Neural cell (in vitro differentiated cells): ENCODE measurements at regions not wholly inside any gene's neighbourhood (a gene's known extent, or its start where the extent isn't known, plus 50 kb on each side); places are given as distances from the start of the nearest gene placed in this dataset.

Source experiments
- H2AFZ ChIP-seq: fragments of 200-600, 300-800 bp; sonication (generic), shearing (Covaris generic); 2 replicates; pipeline ENCODE4 v1.6.0; 2014; ENCODE audit warnings: low read depth, mild to moderate bottlenecking, antibody characterized with exemption, low read length, moderate library complexity
- H3F3A ChIP-seq: fragments of 200-600 bp; shearing (Covaris generic); 2 replicates; pipeline ENCODE4 v1.6.1; 2016; ENCODE audit warnings: mild to moderate bottlenecking, moderate library complexity, mixed read lengths, antibody characterized with exemption, low read length; ENCODE audit not compliant: insufficient read depth, poor library complexity, severe bottlenecking
- H3K27ac ChIP-seq: fragments of 200-600, 300-800 bp; sonication (generic), shearing (Covaris generic); 2 replicates; pipeline ENCODE4 v1.5.1; 2014; ENCODE audit warnings: mild to moderate bottlenecking, low read length, moderate library complexity
- H3K27me3 ChIP-seq: fragments of 300-800, 200-600 bp; sonication (generic), shearing (Covaris generic); 2 replicates; pipeline ENCODE4 v1.6.0; 2014; ENCODE audit warnings: mild to moderate bottlenecking, low read depth, low read length, moderate library complexity; ENCODE audit not compliant: insufficient read depth
- H3K36me3 ChIP-seq: fragments of 300-800, 200-600 bp; sonication (generic), shearing (Covaris generic); 2 replicates; pipeline ENCODE4 v1.5.1; 2014; ENCODE audit warnings: mild to moderate bottlenecking, antibody characterized with exemption, low read length, moderate library complexity; ENCODE audit not compliant: insufficient read depth
- H3K4me2 ChIP-seq: fragments of 300-800, 200-600 bp; sonication (generic), shearing (Covaris generic); 2 replicates; pipeline ENCODE4 v1.6.0; 2014; ENCODE audit warnings: mild to moderate bottlenecking, low read length
- H3K4me3 ChIP-seq: fragments of 300-800, 200-600 bp; sonication (generic), shearing (Covaris generic); 2 replicates; pipeline ENCODE4 v1.5.1; 2014; ENCODE audit warnings: mild to moderate bottlenecking, low read length, moderate library complexity
- H3K79me2 ChIP-seq: fragments of 200-600 bp; shearing (Covaris generic); replicated peaks from 2 replicates; pipeline ENCODE4 v1.6.0; 2014; ENCODE audit warnings: mild to moderate bottlenecking, low read length, moderate library complexity; ENCODE audit not compliant: insufficient read depth
- H3K9ac ChIP-seq: fragments of 300-800, 200-600 bp; sonication (generic), shearing (Covaris generic); 2 replicates; pipeline ENCODE4 v1.6.1; 2016; ENCODE audit warnings: mild to moderate bottlenecking, low read length, mixed read lengths
- H3K9me2 ChIP-seq: fragments of 200-600 bp; shearing (Covaris generic); 2 replicates; pipeline ENCODE4 v1.6.1; 2016; ENCODE audit warnings: mild to moderate bottlenecking, low read length, mixed read lengths; ENCODE audit not compliant: insufficient read depth
- H3K9me3 ChIP-seq: fragments of 200-600, 300-800 bp; sonication (generic), shearing (Covaris generic); 2 replicates; pipeline ENCODE4 v1.6.1; 2016; ENCODE audit warnings: mild to moderate bottlenecking, mixed run types, low read length, moderate library complexity, mixed read lengths
- H4K20me1 ChIP-seq: fragments of 200-600 bp; shearing (Covaris generic); 2 replicates; pipeline ENCODE4 v1.6.1; 2016; ENCODE audit warnings: mild to moderate bottlenecking, mixed run types; ENCODE audit not compliant: insufficient read depth
- EP300 ChIP-seq: fragments of 450-650 bp; conservative IDR thresholded peaks from 2 replicates; pipeline ENCODE4 v1.6.1; 2014; ENCODE audit warnings: antibody characterized with exemption, mild to moderate bottlenecking, moderate library complexity; ENCODE audit not compliant: poor library complexity, severe bottlenecking
- EZH2 ChIP-seq: fragments of 200-600, 300-800 bp; shearing (Covaris generic), sonication (generic); IDR thresholded peaks from 2 replicates; pipeline ENCODE4 v1.6.1; 2014; ENCODE audit warnings: antibody characterized with exemption, low read length, borderline replicate concordance, mild to moderate bottlenecking; ENCODE audit not compliant: insufficient read depth, poor library complexity, severe bottlenecking
- MXI1 ChIP-seq: fragments of 450-650 bp; conservative IDR thresholded peaks from 2 replicates; pipeline ENCODE4 v1.6.1; 2014; ENCODE audit warnings: antibody characterized with exemption, mild to moderate bottlenecking; ENCODE audit not compliant: poor library complexity, severe bottlenecking
- POLR2AphosphoS5 ChIP-seq: IDR thresholded peaks from 2 replicates; pipeline ENCODE4 v1.6.1; 2012
- RAD21 ChIP-seq: fragments of 450-650 bp; conservative IDR thresholded peaks from 2 replicates; pipeline ENCODE4 v1.6.1; 2014; ENCODE audit warnings: antibody characterized with exemption, mild to moderate bottlenecking, moderate library complexity
- SMC3 ChIP-seq: fragments of 450-650 bp; conservative IDR thresholded peaks from 2 replicates; pipeline ENCODE4 v1.6.1; 2014; ENCODE audit warnings: antibody characterized with exemption, mild to moderate bottlenecking, moderate library complexity; ENCODE audit not compliant: poor library complexity
- TAF1 ChIP-seq: IDR thresholded peaks from 2 replicates; pipeline ENCODE4 v1.6.1; 2012; ENCODE audit warnings: low read depth
- TF ChIP-seq, protein P1 (sequence below): IDR thresholded peaks from 2 replicates; pipeline ENCODE4 v1.6.1; 2012; ENCODE audit warnings: borderline replicate concordance
- TF ChIP-seq, protein P2 (sequence below): fragments of 450-650 bp; IDR thresholded peaks from 2 replicates; pipeline ENCODE4 v1.5.1; 2014; ENCODE audit warnings: antibody characterized with exemption, mild to moderate bottlenecking, moderate library complexity; ENCODE audit not compliant: poor library complexity, severe bottlenecking

DNA sequence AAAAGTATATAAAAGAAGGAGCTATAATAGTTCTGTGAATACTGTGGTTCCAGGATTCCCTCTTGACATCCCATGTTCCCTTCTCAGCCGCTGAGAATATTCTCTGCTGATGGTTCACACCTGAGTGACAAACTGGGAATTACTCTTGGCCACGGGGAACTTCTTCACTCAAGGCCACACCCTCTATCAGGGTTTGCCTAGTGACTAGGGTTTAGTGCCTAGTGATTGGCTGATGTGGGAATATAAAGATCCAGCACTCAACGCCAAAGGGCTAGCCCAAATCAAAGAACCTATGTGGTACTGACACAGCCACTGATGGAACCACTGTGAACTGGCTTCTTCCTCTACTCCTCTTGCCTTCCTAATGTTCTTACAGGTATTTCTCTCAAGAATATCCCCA, 248.4 kb downstream of the ASCL1 start (continued):
- TF ChIP-seq, protein P1, sequence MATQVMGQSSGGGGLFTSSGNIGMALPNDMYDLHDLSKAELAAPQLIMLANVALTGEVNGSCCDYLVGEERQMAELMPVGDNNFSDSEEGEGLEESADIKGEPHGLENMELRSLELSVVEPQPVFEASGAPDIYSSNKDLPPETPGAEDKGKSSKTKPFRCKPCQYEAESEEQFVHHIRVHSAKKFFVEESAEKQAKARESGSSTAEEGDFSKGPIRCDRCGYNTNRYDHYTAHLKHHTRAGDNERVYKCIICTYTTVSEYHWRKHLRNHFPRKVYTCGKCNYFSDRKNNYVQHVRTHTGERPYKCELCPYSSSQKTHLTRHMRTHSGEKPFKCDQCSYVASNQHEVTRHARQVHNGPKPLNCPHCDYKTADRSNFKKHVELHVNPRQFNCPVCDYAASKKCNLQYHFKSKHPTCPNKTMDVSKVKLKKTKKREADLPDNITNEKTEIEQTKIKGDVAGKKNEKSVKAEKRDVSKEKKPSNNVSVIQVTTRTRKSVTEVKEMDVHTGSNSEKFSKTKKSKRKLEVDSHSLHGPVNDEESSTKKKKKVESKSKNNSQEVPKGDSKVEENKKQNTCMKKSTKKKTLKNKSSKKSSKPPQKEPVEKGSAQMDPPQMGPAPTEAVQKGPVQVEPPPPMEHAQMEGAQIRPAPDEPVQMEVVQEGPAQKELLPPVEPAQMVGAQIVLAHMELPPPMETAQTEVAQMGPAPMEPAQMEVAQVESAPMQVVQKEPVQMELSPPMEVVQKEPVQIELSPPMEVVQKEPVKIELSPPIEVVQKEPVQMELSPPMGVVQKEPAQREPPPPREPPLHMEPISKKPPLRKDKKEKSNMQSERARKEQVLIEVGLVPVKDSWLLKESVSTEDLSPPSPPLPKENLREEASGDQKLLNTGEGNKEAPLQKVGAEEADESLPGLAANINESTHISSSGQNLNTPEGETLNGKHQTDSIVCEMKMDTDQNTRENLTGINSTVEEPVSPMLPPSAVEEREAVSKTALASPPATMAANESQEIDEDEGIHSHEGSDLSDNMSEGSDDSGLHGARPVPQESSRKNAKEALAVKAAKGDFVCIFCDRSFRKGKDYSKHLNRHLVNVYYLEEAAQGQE = no peak

DNA sequence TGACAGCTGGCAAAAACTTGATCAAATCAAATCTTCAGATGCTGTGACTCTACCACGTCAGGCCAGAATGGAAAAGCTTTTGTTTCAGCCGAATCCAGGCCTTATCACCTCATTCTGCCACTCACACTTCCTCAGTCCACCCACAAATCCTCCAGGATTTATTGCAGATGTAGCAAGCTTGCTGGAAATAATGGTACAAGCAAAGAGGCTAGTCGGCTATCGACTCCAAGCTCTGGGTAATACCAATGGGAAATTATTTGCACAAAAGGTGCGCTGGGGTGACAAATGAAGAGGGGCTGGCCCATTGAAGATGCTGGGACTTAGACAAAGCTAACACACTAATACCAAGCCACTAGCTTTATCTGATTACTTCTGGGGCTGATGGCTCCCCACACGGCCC, 250.5 kb downstream of the ASCL1 start:
- Histone ChIP-seq H3F3A (no peaks in the 10 kb centered on the region), H3K4me3 (no peak overlapping the region), H3K79me2 (no peaks in the 10 kb centered on the region), H3K9ac (no peak overlapping the region), H2AFZ (no peak overlapping the region), H3K4me2 (no peak overlapping the region), H3K9me2 (no peaks in the 10 kb centered on the region), H3K27me3 (no peaks in the 10 kb centered on the region), H4K20me1 (no peaks in the 10 kb centered on the region), H3K36me3 (no peaks in the 10 kb centered on the region), H3K27ac (no peak overlapping the region), H3K9me3 (no peaks in the 10 kb centered on the region)
- TF ChIP-seq MXI1 (no peak), POLR2AphosphoS5 (no peak), RAD21 (no peak), EZH2 (no peak), SMC3 (no peak), TAF1 (no peak), EP300 (no peak)
- TF ChIP-seq, protein P1 = no peak
- TF ChIP-seq, protein P2, sequence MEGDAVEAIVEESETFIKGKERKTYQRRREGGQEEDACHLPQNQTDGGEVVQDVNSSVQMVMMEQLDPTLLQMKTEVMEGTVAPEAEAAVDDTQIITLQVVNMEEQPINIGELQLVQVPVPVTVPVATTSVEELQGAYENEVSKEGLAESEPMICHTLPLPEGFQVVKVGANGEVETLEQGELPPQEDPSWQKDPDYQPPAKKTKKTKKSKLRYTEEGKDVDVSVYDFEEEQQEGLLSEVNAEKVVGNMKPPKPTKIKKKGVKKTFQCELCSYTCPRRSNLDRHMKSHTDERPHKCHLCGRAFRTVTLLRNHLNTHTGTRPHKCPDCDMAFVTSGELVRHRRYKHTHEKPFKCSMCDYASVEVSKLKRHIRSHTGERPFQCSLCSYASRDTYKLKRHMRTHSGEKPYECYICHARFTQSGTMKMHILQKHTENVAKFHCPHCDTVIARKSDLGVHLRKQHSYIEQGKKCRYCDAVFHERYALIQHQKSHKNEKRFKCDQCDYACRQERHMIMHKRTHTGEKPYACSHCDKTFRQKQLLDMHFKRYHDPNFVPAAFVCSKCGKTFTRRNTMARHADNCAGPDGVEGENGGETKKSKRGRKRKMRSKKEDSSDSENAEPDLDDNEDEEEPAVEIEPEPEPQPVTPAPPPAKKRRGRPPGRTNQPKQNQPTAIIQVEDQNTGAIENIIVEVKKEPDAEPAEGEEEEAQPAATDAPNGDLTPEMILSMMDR = no peak
